ENCODE measurements at regions not wholly inside any gene's neighbourhood (a gene's known extent, or its start where the extent isn't known, plus 50 kb on each side); places are given as distances from the start of the nearest gene placed in this dataset.

DNA sequence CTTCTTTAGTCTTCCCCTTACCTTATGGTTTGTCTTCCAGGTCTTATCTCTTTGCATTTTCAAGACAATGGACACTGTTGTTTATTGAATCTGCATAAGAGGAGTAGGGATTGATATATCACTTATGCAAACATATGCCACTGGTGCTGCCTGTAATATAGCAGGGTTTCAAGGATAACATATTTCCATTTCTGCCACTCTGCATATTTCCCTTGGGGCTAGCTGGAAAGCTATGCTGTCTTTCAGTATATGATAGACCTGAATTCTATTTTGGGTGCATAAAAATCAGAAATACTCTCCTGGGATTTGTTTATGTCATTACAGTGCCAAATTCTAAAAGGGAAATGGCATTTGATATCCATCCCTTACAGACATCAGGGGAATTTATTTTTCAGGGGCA lies 400.2 kb downstream of the TLR4 start:
- no peaks in the 10 kb centered on the region for H3K4me1 ChIP-seq (ENCODE audit: control insufficient read depth, insufficient read depth, low read length)
- ChIA-PET CTCF (no interaction called here), POLR2A (no interaction called here)
- no peak overlapping the region for H3K27ac ChIP-seq (ENCODE audit: extremely low read depth, low read depth, low read length)
- TF ChIP-seq, protein P1, sequence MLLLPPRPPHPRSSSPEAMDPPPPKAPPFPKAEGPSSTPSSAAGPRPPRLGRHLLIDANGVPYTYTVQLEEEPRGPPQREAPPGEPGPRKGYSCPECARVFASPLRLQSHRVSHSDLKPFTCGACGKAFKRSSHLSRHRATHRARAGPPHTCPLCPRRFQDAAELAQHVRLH (tag by site-specific recombination; IDR thresholded peaks at IDR 0.05) = no peak
- no peak for TF ChIP-seq ZNF350 (tag by site-specific recombination; IDR thresholded peaks at IDR 0.05)
- H3K9me3 ChIP-seq (ENCODE audit: control insufficient read depth, insufficient read depth, low read depth, low read length) = no peaks in the 10 kb centered on the region
- no peaks in the 10 kb centered on the region for H3K36me3 ChIP-seq (ENCODE audit: control insufficient read depth in 2 of 2, insufficient read depth in 1 of 2, low read length in 2 of 2)
- no peak overlapping the region for H3K4me3 ChIP-seq (ENCODE audit: low read depth, low read length)

DNA sequence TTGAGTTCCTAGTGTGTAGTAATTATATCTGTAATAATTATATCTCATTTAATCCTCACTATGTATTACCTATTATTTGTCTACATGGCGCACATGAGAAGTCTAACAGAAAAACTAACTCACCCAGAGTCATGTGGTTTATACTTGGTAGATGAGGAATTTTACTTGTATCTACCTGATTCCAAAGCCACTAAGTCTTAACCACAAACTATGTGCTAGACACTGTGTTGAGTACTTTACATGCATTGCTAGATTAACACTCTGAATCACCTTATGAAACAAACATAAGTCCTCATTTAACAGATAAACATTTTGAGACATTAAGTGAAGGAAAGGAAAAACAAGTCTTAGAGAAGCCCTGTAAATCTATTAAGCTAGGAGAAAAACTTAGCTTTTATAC lies 404.8 kb downstream of the TLR4 start:
- H3K9me3 ChIP-seq (ENCODE audit: control insufficient read depth, insufficient read depth, low read depth, low read length) = no peaks in the 10 kb centered on the region
- ChIA-PET CTCF (no interaction called here), POLR2A (no interaction called here)
- H3K27ac ChIP-seq (ENCODE audit: extremely low read depth, low read depth, low read length) = no peak overlapping the region
- H3K36me3 ChIP-seq (ENCODE audit: control insufficient read depth in 2 of 2, insufficient read depth in 1 of 2, low read length in 2 of 2) = no peaks in the 10 kb centered on the region
- no peaks in the 10 kb centered on the region for H3K4me1 ChIP-seq (ENCODE audit: control insufficient read depth, insufficient read depth, low read length)
- TF ChIP-seq ZFP37 (tag by site-specific recombination; IDR thresholded peaks at IDR 0.05) (no peak), ZNF548 (tag by site-specific recombination; IDR thresholded peaks at IDR 0.05) (no peak), REPIN1 (tag by site-specific recombination; IDR thresholded peaks at IDR 0.05; ENCODE audit: low read depth) (no peak), KLF7 (tag by site-specific recombination; IDR thresholded peaks at IDR 0.05; ENCODE audit: borderline replicate concordance) (no peak), ZNF37A (tag by site-specific recombination; IDR thresholded peaks at IDR 0.05) (no peak), YY1 (tag by site-specific recombination; IDR thresholded peaks at IDR 0.05) (no peak), ZBTB7A (tag by site-specific recombination; IDR thresholded peaks at IDR 0.05; ENCODE audit: low read depth) (no peak), ZNF596 (tag by site-specific recombination; IDR thresholded peaks at IDR 0.05) (no peak), ZNF280D (tag by site-specific recombination; IDR thresholded peaks at IDR 0.05) (no peak), ZNF311 (tag by site-specific recombination; IDR thresholded peaks at IDR 0.05; ENCODE audit: borderline replicate concordance) (no peak), ZBTB1 (tag by site-specific recombination; IDR thresholded peaks at IDR 0.05) (no peak), ZFP69B (tag by site-specific recombination; IDR thresholded peaks at IDR 0.05) (no peak), TCF7L2 (IDR thresholded peaks at IDR 0.05; ENCODE audit: borderline replicate concordance, low read depth, low read length) (no peak), BCL11A (tag by site-specific recombination; IDR thresholded peaks at IDR 0.05; ENCODE audit: low read depth) (no peak), PRDM10 (tag by site-specific recombination; IDR thresholded peaks at IDR 0.05) (no peak), WT1 (tag by site-specific recombination; IDR thresholded peaks at IDR 0.05) (no peak), ZFHX2 (tag by site-specific recombination; conservative IDR thresholded peaks at IDR 0.05) (no peak)
- TF ChIP-seq, protein P2, sequence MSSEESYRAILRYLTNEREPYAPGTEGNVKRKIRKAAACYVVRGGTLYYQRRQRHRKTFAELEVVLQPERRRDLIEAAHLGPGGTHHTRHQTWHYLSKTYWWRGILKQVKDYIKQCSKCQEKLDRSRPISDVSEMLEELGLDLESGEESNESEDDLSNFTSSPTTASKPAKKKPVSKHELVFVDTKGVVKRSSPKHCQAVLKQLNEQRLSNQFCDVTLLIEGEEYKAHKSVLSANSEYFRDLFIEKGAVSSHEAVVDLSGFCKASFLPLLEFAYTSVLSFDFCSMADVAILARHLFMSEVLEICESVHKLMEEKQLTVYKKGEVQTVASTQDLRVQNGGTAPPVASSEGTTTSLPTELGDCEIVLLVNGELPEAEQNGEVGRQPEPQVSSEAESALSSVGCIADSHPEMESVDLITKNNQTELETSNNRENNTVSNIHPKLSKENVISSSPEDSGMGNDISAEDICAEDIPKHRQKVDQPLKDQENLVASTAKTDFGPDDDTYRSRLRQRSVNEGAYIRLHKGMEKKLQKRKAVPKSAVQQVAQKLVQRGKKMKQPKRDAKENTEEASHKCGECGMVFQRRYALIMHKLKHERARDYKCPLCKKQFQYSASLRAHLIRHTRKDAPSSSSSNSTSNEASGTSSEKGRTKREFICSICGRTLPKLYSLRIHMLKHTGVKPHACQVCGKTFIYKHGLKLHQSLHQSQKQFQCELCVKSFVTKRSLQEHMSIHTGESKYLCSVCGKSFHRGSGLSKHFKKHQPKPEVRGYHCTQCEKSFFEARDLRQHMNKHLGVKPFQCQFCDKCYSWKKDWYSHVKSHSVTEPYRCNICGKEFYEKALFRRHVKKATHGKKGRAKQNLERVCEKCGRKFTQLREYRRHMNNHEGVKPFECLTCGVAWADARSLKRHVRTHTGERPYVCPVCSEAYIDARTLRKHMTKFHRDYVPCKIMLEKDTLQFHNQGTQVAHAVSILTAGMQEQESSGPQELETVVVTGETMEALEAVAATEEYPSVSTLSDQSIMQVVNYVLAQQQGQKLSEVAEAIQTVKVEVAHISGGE (tag by site-specific recombination; conservative IDR thresholded peaks at IDR 0.05; ENCODE audit: low read depth) = no peak
- H3K4me3 ChIP-seq (ENCODE audit: low read depth, low read length) = no peak overlapping the region

Measured in HEK293 (cell line).